Fibroblast of pulmonary artery (primary cell): ENCODE measurements at regions not wholly inside any gene's neighbourhood (a gene's known extent, or its start where the extent isn't known, plus 50 kb on each side); places are given as distances from the start of the nearest gene placed in this dataset.

Experiments
- DNase-seq: peaks from one replicate; pipeline ENCODE4 v3.0.0-alpha.2; 2010; ENCODE audit warnings: low read depth
- H3K4me3 ChIP-seq: replicated peaks from 2 replicates; pipeline ENCODE4 v1.5.1; 2011; ENCODE audit warnings: low read depth, mild to moderate bottlenecking, control low read depth, low read length, moderate library complexity
- CTCF ChIP-seq: IDR thresholded peaks from 2 replicates; pipeline ENCODE4 v1.5.1; 2011; ENCODE audit warnings: mild to moderate bottlenecking, control low read depth, low read length, inconsistent platforms; ENCODE audit errors: missing control alignments

DNA sequence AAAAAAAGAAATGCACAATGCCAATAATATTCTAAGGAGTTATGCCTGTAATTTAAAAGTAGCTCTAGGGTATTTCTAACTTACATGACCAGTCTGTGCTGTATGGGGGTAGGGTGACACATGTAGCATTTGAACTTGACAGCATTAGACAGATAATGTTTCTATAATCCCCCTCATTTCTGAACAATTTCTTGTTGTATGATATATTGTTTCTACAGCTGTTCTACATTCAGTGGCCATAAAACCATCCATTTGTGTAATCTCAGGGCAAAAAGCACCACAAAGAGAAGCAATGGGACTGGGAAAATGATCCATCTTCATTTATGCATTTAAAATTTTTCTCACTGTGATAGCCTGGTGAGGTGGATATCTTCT is 767.8 kb downstream of the TFAP2A start:
- H3K4me3 ChIP-seq: no peak overlapping the region
- no peak for TF ChIP-seq CTCF
- no peak for DNase-seq

DNA sequence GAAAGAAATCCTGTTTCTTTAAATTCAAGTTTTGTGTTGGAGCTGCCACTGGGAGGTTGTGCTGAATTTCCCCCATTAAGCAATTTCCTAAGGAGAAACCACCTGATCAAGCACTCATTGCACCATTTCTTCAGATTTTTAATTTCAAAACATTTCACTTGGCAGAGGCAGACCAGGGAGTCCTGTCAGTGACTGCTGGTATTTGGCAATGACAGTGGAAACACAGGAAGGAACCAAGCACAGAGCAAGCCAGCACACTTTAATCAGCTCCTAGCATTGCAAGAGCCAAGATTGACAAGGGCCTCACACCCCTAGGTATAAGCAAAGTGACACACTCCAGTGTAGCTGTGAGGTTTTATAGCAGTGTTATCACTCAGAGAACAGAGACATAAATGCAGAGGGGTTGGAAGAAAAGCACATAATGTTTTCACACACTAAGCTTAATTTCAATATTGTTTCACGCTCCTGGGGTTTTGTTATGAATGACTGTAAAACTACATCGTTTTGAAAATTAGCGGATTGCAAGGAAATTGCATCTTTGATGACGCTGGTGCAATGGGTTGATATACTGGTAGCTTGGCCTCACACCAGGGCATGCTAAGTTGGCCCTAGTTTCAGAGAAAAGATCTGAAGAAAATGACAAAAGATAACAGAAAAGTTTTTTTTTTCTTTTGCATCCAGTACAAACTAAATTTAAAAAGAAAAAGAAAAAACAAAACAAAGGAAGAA is 768.4 kb downstream of the TFAP2A start:
- H3K4me3 ChIP-seq: no peak overlapping the region
- no peak for TF ChIP-seq CTCF
- peak; percentile 96 for DNase-seq

GRCh38 chr6:9638861-9639260 is 776.0 kb downstream of the TFAP2A start:
- no peak overlapping the region for H3K4me3 ChIP-seq
- DNase-seq: peak; percentile 62
- TF ChIP-seq CTCF: no peak

- TF ChIP-seq CTCF: no peak
- H3K4me3 ChIP-seq: no peak overlapping the region
- DNase-seq: no peak
These were observed 780.1 kb downstream of the TFAP2A start for GRCh38 chr6:9634776-9635175.

DNA sequence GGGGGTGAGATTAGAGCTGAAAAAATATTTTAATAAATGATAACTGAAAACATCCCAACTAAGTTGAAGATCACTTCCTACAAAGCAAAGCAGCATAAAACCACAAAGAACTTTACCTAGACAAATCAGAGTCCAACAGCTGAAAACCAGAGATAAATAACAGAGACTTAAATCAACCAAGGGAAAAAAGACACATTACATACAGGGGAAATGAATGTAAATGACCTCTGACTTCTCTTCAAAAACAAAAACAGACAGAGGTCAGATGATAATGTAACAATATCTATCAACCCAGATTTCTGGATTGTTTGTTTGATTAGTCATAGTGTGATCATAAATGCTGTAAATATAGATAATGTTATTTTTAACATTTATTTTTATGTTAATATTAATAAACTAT is 782.8 kb downstream of the TFAP2A start:
- no peak for DNase-seq
- TF ChIP-seq CTCF: no peak

DNA sequence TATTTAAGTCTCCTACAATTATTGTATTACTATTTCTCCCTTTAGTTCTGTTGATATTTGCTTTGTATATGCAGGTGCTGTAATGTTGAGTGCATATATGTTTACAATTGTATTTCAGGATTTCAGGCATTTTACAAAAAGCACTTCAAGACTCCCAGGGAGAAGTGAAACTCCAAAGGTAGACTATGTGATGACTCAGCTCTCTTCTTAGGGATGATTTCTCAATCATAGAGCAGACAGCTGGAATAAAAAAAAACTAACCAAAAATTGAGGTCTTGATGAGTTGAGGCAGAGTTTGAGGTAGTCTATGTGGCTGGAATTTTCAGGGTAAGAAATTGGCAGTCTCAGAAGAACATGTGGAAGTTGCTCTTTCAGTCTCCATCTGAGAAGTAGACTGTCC is 786.1 kb downstream of the TFAP2A start:
- H3K4me3 ChIP-seq: no peak overlapping the region
- DNase-seq: peak; percentile 21
- TF ChIP-seq CTCF: no peak

More for the DNA sequence above, 782.8 kb downstream of the TFAP2A start:
- H3K4me3 ChIP-seq: no peak overlapping the region

- H3K4me3 ChIP-seq: no peak overlapping the region
- DNase-seq: no peak
- TF ChIP-seq CTCF: no peak
These were observed 787.0 kb downstream of the TFAP2A start for GRCh38 chr6:9627916-9628315.
